GM18505 (cell line): ENCODE measurements at regions not wholly inside any gene's neighbourhood (a gene's known extent, or its start where the extent isn't known, plus 50 kb on each side); places are given as distances from the start of the nearest gene placed in this dataset.

Source experiments
- ATAC-seq: cut with Tn5 transposase; IDR thresholded peaks from one replicate; pipeline ENCODE4 v1.9.1; 2021; ENCODE audit not compliant: unreplicated experiment
- POLR2A ChIP-seq: IDR thresholded peaks from 4 replicates; pipeline ENCODE4 v1.6.1; 2011; ENCODE audit warnings: borderline replicate concordance; ENCODE audit not compliant: insufficient read depth, insufficient read length; ENCODE audit errors: extremely low read depth

DNA sequence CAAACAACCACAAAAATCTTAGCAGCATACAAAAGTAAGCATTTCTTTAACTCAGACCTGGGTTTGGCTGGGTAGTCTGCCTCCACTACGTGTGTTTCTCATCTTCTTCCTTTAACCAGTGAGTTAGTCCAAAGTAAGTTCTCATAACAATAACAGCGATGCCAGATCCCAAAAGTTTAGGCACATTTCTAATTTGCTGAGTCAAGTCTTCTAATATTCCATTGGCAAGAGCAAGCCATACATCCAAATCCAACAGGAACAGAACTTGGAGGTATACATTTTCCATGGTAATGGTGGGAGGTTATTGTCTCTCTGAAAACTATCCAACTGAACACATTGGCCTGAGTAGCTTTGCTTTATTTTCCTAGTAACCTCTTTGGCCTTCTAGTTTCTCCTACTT lies 115.7 kb upstream of the CNTNAP2 start:
- no peak for TF ChIP-seq POLR2A
- ATAC-seq, result no peak

DNA sequence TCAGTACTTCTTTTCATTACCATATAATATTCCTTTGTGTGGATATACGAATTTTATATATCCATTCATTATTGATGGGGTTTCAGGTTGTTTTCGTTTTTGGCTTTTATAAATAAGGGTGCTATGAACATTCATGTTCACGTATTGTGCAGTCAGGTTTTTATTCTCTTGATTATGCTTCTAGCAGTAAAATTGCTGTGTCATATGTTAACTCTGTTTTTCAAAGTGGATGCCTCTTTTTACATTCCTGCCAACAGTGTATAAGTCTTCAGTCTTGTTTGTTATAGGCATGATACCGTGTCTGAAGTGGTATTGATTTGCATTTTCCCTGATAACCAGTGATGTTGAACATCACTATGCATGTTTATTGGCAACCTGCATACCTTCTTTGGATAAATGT lies 127.1 kb upstream of the CNTNAP2 start:
- TF ChIP-seq POLR2A, result no peak
- no peak for ATAC-seq

GRCh38 chr7:145986248-145986874 lies 130.2 kb upstream of the CNTNAP2 start:
- ATAC-seq, result no peak
- TF ChIP-seq POLR2A, result no peak

GRCh38 chr7:145978769-145979168 lies 137.8 kb upstream of the CNTNAP2 start:
- no peak for ATAC-seq
- no peak for TF ChIP-seq POLR2A

GRCh38 chr7:145959981-145960380 lies 156.6 kb upstream of the CNTNAP2 start:
- ATAC-seq, result no peak
- no peak for TF ChIP-seq POLR2A

DNA sequence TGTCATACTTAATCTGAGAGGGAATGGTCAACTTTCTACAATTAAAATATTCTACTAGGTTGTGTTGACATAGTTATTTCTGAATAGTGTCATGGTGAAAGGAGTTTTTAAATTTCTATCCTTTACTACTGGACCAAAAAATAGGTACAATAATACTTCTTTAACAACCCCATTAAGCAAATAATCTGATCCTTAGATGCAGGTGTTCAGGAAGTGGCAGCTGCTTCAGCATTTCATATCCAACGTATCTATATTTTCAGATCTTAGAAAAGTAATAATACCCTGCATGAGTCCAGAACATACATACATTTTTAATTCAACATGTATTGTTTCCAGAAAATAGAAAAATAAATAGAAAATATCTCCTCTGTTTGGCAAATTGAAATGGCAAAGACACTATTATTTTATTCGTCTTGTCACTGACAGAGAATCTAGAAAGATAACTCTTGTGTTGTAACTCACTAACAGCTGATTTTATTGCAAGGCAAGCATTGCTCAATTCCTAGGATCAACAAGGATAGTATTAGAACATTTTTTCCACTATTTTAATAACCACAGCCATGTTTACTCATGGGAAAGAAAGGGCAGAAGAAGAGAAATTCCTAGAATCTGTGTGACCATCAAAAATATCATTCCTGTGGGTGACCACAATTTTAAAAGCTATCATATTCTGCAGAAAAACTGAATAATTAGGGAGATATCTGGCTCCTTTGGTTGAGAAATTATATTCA lies 159.3 kb upstream of the CNTNAP2 start:
- ATAC-seq, result no peak
- no peak for TF ChIP-seq POLR2A

GRCh38 chr7:145951566-145951965 lies 165.0 kb upstream of the CNTNAP2 start:
- no peak for ATAC-seq

DNA sequence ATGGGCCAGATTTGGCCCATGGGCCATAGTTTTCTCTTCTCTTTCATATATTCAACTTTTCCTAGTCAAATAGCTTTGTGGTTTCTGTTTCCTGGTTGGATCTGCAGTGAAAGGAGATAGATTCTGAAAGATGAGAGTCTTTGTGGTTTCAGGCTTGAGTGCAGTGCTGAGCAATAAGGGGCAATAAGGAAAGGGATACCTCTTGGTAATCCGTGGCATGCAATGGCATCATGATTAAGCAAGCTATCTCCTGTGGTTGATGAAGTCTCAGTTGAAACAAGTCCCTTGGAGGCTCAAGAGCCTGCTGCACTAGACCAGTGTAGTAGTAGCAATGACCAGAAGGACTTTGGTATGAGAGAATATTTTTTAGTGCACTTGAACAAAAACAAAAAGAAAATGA lies 187.7 kb upstream of the CNTNAP2 start:
- TF ChIP-seq POLR2A, result no peak
- ATAC-seq, result no peak

More at GRCh38 chr7:145951566-145951965, 165.0 kb upstream of the CNTNAP2 start:
- no peak for TF ChIP-seq POLR2A

DNA sequence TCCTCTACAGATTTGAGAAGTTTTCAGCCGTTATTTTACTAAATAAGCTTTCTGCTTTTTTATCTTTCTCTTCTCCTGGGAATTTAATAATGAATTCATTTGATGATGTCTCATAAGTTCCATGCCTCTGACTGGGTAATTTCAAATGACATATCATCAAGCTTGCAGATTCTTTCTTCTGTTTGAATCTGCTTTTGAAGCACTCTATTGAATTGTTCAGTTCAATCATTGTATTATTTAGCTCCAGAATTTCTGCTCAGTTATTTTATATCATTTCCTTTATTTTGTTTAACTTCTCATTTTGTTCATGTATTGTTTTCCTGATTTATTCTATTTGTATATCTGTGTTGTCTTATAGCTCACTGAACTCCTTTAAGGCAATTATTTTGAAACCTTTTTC lies 196.9 kb upstream of the CNTNAP2 start:
- no peak for ATAC-seq
- no peak for TF ChIP-seq POLR2A

- TF ChIP-seq POLR2A, result no peak
- no peak for ATAC-seq
Measured at GRCh38 chr7:145916776-145917175, 199.8 kb upstream of the CNTNAP2 start.

GRCh38 chr7:145915679-145916078 lies 200.9 kb upstream of the CNTNAP2 start:
- no peak for TF ChIP-seq POLR2A
- ATAC-seq, result no peak

- no peak for ATAC-seq
- TF ChIP-seq POLR2A, result no peak
Measured at GRCh38 chr7:145909991-145910513, 206.5 kb upstream of the CNTNAP2 start.

DNA sequence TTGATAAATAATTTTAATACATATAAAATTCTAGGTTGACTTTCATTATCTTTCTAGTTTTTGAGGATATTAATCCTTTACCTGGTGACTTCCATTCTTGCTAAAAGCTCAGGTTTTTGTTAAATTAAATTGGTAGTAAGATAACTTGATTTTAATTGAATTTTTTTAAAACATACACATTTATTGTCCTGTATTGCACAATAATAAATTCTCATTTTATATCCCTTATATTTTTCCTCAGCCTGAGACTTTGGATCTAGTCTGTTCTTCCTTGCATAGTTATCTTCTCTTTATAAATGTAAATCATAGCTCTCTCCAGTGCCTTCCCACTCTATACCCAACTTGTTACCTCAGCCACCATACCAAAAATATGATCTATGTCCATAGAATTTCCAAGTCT lies 212.9 kb upstream of the CNTNAP2 start:
- TF ChIP-seq POLR2A, result no peak
- ATAC-seq, result no peak

DNA sequence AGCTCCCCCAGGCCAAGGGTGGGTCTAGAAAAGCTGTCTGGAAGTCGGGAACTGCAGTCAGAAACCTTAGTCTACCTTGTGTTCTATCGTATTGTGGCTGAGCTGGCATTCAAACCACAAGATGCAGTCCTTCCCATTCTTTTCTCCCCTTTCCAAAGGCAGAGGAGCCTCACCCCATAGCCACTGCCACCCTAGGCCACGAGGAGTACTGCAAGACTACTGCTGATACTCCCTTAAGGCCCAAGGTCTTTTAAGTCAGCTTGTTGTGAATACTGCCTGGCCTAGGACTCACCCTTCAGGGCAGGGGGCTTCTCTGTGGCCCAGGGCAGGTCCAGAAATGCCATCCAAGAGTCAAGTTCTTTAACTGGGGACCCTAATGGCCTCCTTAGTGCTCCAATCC lies 214.5 kb upstream of the CNTNAP2 start:
- ATAC-seq, result no peak
- TF ChIP-seq POLR2A, result no peak

GRCh38 chr7:145899938-145900337 lies 216.7 kb upstream of the CNTNAP2 start:
- no peak for ATAC-seq
- TF ChIP-seq POLR2A, result no peak

DNA sequence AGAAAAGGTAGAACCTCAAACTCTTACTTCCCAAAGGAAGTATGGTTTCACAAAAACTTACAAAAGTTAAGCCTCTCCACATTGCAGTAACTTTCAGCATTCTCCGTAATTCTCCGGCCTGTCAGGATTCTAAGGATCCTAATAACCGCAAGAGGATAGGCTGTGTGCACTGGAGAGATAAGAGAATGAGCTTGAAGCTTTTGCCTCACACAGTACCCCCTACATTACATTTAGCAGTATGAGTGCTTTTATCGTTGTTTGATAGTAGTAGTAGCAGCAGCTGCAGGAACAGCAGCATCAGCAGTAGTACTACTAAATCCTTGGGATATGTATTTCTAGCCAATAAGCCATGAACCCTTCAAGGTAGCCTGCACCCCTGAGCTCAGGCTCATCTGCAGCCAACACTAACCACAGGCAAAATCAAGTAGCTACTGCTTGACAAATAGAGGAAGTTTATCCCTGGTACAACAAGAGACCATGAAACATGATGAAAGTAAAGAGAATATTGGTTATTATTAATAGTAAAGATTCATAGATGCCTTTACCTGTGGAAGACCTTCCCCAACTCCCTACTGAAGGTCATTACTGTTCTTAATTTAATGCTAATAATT lies 222.6 kb upstream of the CNTNAP2 start:
- no peak for ATAC-seq
- no peak for TF ChIP-seq POLR2A
